ENCODE measurements at regions not wholly inside any gene's neighbourhood (a gene's known extent, or its start where the extent isn't known, plus 50 kb on each side); places are given as distances from the start of the nearest gene placed in this dataset.

GRCh38 chr7:63047546-63047945 lies 951.1 kb upstream of the ZNF722 start (continued):
- TF ChIP-seq SLC30A9 (CRISPR knock-in tag; IDR thresholded peaks at IDR 0.05) (no peak), CTBP1 (IDR thresholded peaks at IDR 0.05; ENCODE audit: borderline replicate concordance) (no peak), SRSF7 (optimal IDR thresholded peaks at IDR 0.05; ENCODE audit: low read depth, low read length) (no peak), NCOA4 (IDR thresholded peaks at IDR 0.05; ENCODE audit: partially characterized antibody) (no peak), E2F4 (CRISPR knock-in tag; IDR thresholded peaks at IDR 0.05; ENCODE audit: low read depth) (no peak), PATZ1 (CRISPR knock-in tag; IDR thresholded peaks at IDR 0.05; ENCODE audit: borderline replicate concordance) (no peak), E2F6 (IDR thresholded peaks at IDR 0.05; ENCODE audit: borderline replicate concordance in 1 of 2, extremely low read depth in 1 of 2, insufficient read depth in 1 of 2, insufficient read length in 1 of 2, low read depth in 1 of 2, low read length in 1 of 2, poor library complexity in 1 of 2, severe bottlenecking in 1 of 2) (no peak), THRAP3 (IDR thresholded peaks at IDR 0.05; ENCODE audit: borderline replicate concordance) (no peak), TBL1XR1 (IDR thresholded peaks at IDR 0.05; ENCODE audit: low read length in 2 of 2) (no peak)
